ENCODE measurements at regions not wholly inside any gene's neighbourhood (a gene's known extent, or its start where the extent isn't known, plus 50 kb on each side); places are given as distances from the start of the nearest gene placed in this dataset.
"Not testable (repeated sequence)": the region's sequence is repeated elsewhere in the genome, so short reads cannot be mapped to it uniquely, and the experiment has no call there.

GRCh38 chr20:52313341-52313963 is 121.9 kb upstream of the ZFP64 start:
- no peak for DNase-seq (ENCODE audit: low read depth)
- no peak overlapping the region for H3K4me3 ChIP-seq (ENCODE audit: low read depth, low read length)

- no peak overlapping the region for H3K4me3 ChIP-seq (ENCODE audit: low read depth, low read length)
- peak; percentile 17 for DNase-seq (ENCODE audit: low read depth)
Measured at GRCh38 chr20:52312132-52312729, 120.7 kb upstream of the ZFP64 start.

GRCh38 chr20:52311209-52311794 is 119.7 kb upstream of the ZFP64 start:
- DNase-seq (ENCODE audit: low read depth), result no peak
- H3K4me3 ChIP-seq (ENCODE audit: low read depth, low read length), result no peak overlapping the region

GRCh38 chr20:52309181-52309580 is 117.6 kb upstream of the ZFP64 start:
- H3K4me3 ChIP-seq (ENCODE audit: low read depth, low read length), result no peak overlapping the region
- DNase-seq (ENCODE audit: low read depth), result no peak

GRCh38 chr20:52306477-52306876 is 114.9 kb upstream of the ZFP64 start:
- no peak overlapping the region for H3K4me3 ChIP-seq (ENCODE audit: low read depth, low read length)
- no peak for DNase-seq (ENCODE audit: low read depth)

- H3K4me3 ChIP-seq (ENCODE audit: low read depth, low read length), result no peak overlapping the region
- DNase-seq (ENCODE audit: low read depth), result no peak
Measured at GRCh38 chr20:52305858-52306257, 114.3 kb upstream of the ZFP64 start.

GRCh38 chr20:52305024-52305645 is 113.6 kb upstream of the ZFP64 start:
- no peak for DNase-seq (ENCODE audit: low read depth)
- no peak overlapping the region for H3K4me3 ChIP-seq (ENCODE audit: low read depth, low read length)

GRCh38 chr20:52303281-52303950 is 111.8 kb upstream of the ZFP64 start:
- DNase-seq (ENCODE audit: low read depth), result no peak

GRCh38 chr20:52302736-52303135 is 111.2 kb upstream of the ZFP64 start:
- DNase-seq (ENCODE audit: low read depth), result no peak
- no peak overlapping the region for H3K4me3 ChIP-seq (ENCODE audit: low read depth, low read length)

More at GRCh38 chr20:52303281-52303950, 111.8 kb upstream of the ZFP64 start:
- H3K4me3 ChIP-seq (ENCODE audit: low read depth, low read length), result no peak overlapping the region

GRCh38 chr20:52302051-52302450 is 110.5 kb upstream of the ZFP64 start:
- not testable (repeated sequence) for H3K4me3 ChIP-seq (ENCODE audit: low read depth, low read length); DNase-seq (ENCODE audit: low read depth)

- no peak overlapping the region for H3K4me3 ChIP-seq (ENCODE audit: low read depth, low read length)
- DNase-seq (ENCODE audit: low read depth), result no peak
Measured at GRCh38 chr20:52295556-52295955, 104.0 kb upstream of the ZFP64 start.

GRCh38 chr20:52294106-52294628 is 102.6 kb upstream of the ZFP64 start:
- H3K4me3 ChIP-seq (ENCODE audit: low read depth, low read length), result no peak overlapping the region
- no peak for DNase-seq (ENCODE audit: low read depth)

GRCh38 chr20:52291109-52291508 is 99.5 kb upstream of the ZFP64 start:
- H3K4me3 ChIP-seq (ENCODE audit: low read depth, low read length), result no peak overlapping the region
- DNase-seq (ENCODE audit: low read depth), result no peak

GRCh38 chr20:52290569-52290968 is 99.0 kb upstream of the ZFP64 start:
- H3K4me3 ChIP-seq (ENCODE audit: low read depth, low read length), result no peak overlapping the region
- no peak for DNase-seq (ENCODE audit: low read depth)

- no peak for DNase-seq (ENCODE audit: low read depth)
Measured at GRCh38 chr20:52289956-52290565, 98.5 kb upstream of the ZFP64 start.

GRCh38 chr20:52280407-52280806 is 88.8 kb upstream of the ZFP64 start:
- no peak overlapping the region for H3K4me3 ChIP-seq (ENCODE audit: low read depth, low read length)
- DNase-seq (ENCODE audit: low read depth), result no peak

More at GRCh38 chr20:52289956-52290565, 98.5 kb upstream of the ZFP64 start:
- no peak overlapping the region for H3K4me3 ChIP-seq (ENCODE audit: low read depth, low read length)

- H3K4me3 ChIP-seq (ENCODE audit: low read depth, low read length), result no peak overlapping the region
- DNase-seq (ENCODE audit: low read depth), result no peak
Measured at GRCh38 chr20:52279706-52280105, 88.1 kb upstream of the ZFP64 start.

- DNase-seq (ENCODE audit: low read depth), result no peak
- no peak overlapping the region for H3K4me3 ChIP-seq (ENCODE audit: low read depth, low read length)
Measured at GRCh38 chr20:52275181-52275691, 83.7 kb upstream of the ZFP64 start.

- no peak for DNase-seq (ENCODE audit: low read depth)
- no peak overlapping the region for H3K4me3 ChIP-seq (ENCODE audit: low read depth, low read length)
Measured at GRCh38 chr20:52270696-52271095, 79.1 kb upstream of the ZFP64 start.

Measured in skeletal muscle cell (primary cell).